Osteocyte (in vitro differentiated cells): ENCODE measurements at regions not wholly inside any gene's neighbourhood (a gene's known extent, or its start where the extent isn't known, plus 50 kb on each side); places are given as distances from the start of the nearest gene placed in this dataset.

Source experiments
- DNase-seq: peaks from one replicate; pipeline ENCODE4 v3.0.0; 2021; ENCODE audit warnings: mixed read lengths; ENCODE audit not compliant: unreplicated experiment; ENCODE audit errors: extremely low spot score
- H3K27ac Mint-ChIP-seq: one replicate; pipeline ENCODE4 v1.8.0; 2021; ENCODE audit warnings: mild to moderate bottlenecking, mixed read lengths; ENCODE audit not compliant: unreplicated experiment
- H3K27me3 Mint-ChIP-seq: one replicate; pipeline ENCODE4 v1.8.0; 2021; ENCODE audit warnings: mixed read lengths; ENCODE audit not compliant: unreplicated experiment
- H3K36me3 Mint-ChIP-seq: one replicate; pipeline ENCODE4 v1.8.0; 2021; ENCODE audit warnings: mixed read lengths; ENCODE audit not compliant: unreplicated experiment
- H3K4me1 Mint-ChIP-seq: one replicate; pipeline ENCODE4 v1.8.0; 2021; ENCODE audit warnings: mixed read lengths; ENCODE audit not compliant: unreplicated experiment
- H3K4me3 Mint-ChIP-seq: one replicate; pipeline ENCODE4 v1.8.0; 2021; ENCODE audit warnings: mild to moderate bottlenecking, moderate library complexity, mixed read lengths; ENCODE audit not compliant: unreplicated experiment
- H3K9me3 Mint-ChIP-seq: one replicate; pipeline ENCODE4 v1.8.0; 2021; ENCODE audit warnings: mixed read lengths; ENCODE audit not compliant: unreplicated experiment
- CTCF ChIP-seq: fragments of 200-600 bp; sonication (generic); IDR thresholded peaks from 2 replicates; pipeline ENCODE4 v1.5.0; 2021; ENCODE audit warnings: antibody characterized with exemption, mild to moderate bottlenecking, moderate library complexity

- H3K27me3 Mint-ChIP-seq = no peaks in the 10 kb centered on the region
- H3K9me3 Mint-ChIP-seq = no peaks in the 10 kb centered on the region
- H3K4me3 Mint-ChIP-seq = no peak overlapping the region
- H3K36me3 Mint-ChIP-seq = no peaks in the 10 kb centered on the region
- no peak overlapping the region for H3K27ac Mint-ChIP-seq
- DNase-seq = no peak
- no peak for TF ChIP-seq CTCF
- H3K4me1 Mint-ChIP-seq = peaks cover 12% of the 10 kb centered on the region
These were observed 189.9 kb upstream of the SNX7 start for GRCh38 chr1:98471633-98472032.

GRCh38 chr1:98468111-98468717, 193.3 kb upstream of the SNX7 start:
- Mint-ChIP-seq H3K9me3 (no peaks in the 10 kb centered on the region), H3K27ac (no peak overlapping the region), H3K4me3 (no peak overlapping the region), H3K27me3 (no peaks in the 10 kb centered on the region), H3K4me1 (peaks cover 24% of the 10 kb centered on the region), H3K36me3 (no peaks in the 10 kb centered on the region)
- DNase-seq = no peak
- TF ChIP-seq CTCF = peak; percentile 84

- Mint-ChIP-seq H3K4me3 (peak overlapping the region; percentile 57), H3K9me3 (no peaks in the 10 kb centered on the region), H3K27ac (peak overlapping the region; percentile 88), H3K4me1 (peaks cover 27% of the 10 kb centered on the region), H3K36me3 (no peaks in the 10 kb centered on the region), H3K27me3 (no peaks in the 10 kb centered on the region)
- DNase-seq = no peak
- no peak for TF ChIP-seq CTCF
These were observed 193.9 kb upstream of the SNX7 start for GRCh38 chr1:98467586-98467985.

GRCh38 chr1:98467122-98467521, 194.4 kb upstream of the SNX7 start:
- Mint-ChIP-seq H3K27me3 (no peaks in the 10 kb centered on the region), H3K9me3 (peaks cover 1% of the 10 kb centered on the region), H3K36me3 (no peaks in the 10 kb centered on the region), H3K27ac (peak overlapping the region; percentile 12), H3K4me3 (no peak overlapping the region), H3K4me1 (peaks cover 27% of the 10 kb centered on the region)
- no peak for TF ChIP-seq CTCF
- no peak for DNase-seq

GRCh38 chr1:98461873-98462385, 199.6 kb upstream of the SNX7 start:
- peaks cover 3% of the 10 kb centered on the region for H3K36me3 Mint-ChIP-seq
- no peak overlapping the region for H3K27ac Mint-ChIP-seq
- H3K27me3 Mint-ChIP-seq = no peaks in the 10 kb centered on the region
- peaks cover 28% of the 10 kb centered on the region for H3K4me1 Mint-ChIP-seq
- DNase-seq = no peak
- no peak for TF ChIP-seq CTCF
- peaks cover 4% of the 10 kb centered on the region for H3K9me3 Mint-ChIP-seq
- H3K4me3 Mint-ChIP-seq = no peak overlapping the region
